ENCODE measurements at regions not wholly inside any gene's neighbourhood (a gene's known extent, or its start where the extent isn't known, plus 50 kb on each side); places are given as distances from the start of the nearest gene placed in this dataset.
"Not testable (repeated sequence)": the region's sequence is repeated elsewhere in the genome, so short reads cannot be mapped to it uniquely, and the experiment has no call there.

DNA sequence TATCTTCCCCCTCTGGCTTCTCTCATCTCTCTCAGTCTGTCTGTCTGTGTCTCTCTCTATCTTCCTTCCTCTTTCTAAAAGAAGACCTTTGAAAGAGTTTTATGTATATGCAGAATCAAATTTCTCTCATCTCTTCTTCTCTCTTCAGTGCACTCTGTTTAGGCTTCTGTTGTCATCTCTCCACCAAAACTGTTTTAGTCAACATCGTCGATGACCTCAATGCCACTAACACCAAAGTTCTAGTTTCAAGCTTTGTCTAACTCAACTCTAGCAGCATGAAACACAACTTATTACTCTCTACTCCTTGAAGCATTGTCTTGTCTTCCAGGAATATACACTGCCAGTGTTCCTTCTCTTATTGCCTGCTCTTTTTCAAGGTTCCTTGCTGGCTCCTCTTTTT is 163.9 kb downstream of the POTEC start:
- H3K9me3 Mint-ChIP-seq; H3K9me3 ChIP-seq (ENCODE audit: low read length); H3K27ac Mint-ChIP-seq; H3K4me3 Mint-ChIP-seq; H3K27me3 ChIP-seq (ENCODE audit: insufficient read depth, low read length, poor library complexity, severe bottlenecking); CTCF ChIA-PET; DNase-seq; H3K27ac ChIP-seq (ENCODE audit: low read depth, low read length); H3K36me3 Mint-ChIP-seq; H3K36me3 ChIP-seq (ENCODE audit: insufficient read depth, low read length); H3K27me3 Mint-ChIP-seq; H3K4me1 Mint-ChIP-seq; H3K4me3 ChIP-seq (ENCODE audit: low read length); POLR2A ChIA-PET; H3K4me1 ChIP-seq (ENCODE audit: insufficient read depth, low read length): not testable (repeated sequence)

DNA sequence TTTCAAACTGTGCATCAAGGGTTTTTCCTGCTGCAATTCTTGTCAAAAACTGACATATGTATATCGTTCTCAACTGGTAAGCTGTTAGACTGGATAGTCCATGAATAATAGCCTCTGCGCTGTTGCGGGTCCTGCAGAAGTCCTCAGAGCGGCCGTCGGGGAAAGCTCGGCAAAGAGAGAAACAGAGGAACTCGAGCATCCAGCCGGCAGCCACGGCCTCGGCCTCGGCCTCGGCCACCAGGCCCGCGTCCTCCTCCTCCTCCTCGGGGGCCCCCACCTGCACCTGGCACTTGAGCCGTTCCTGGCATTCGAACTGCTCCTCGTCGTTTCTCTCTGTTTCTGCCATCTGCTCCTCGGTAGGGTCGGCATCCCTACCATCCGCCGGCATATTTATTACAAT is 165.0 kb downstream of the POTEC start:
- H3K4me3 ChIP-seq (ENCODE audit: low read length); H3K27ac ChIP-seq (ENCODE audit: low read depth, low read length); H3K27me3 ChIP-seq (ENCODE audit: insufficient read depth, low read length, poor library complexity, severe bottlenecking); H3K27me3 Mint-ChIP-seq; H3K36me3 Mint-ChIP-seq; CTCF ChIA-PET; H3K9me3 ChIP-seq (ENCODE audit: low read length); H3K4me1 Mint-ChIP-seq; H3K27ac Mint-ChIP-seq; DNase-seq; H3K4me3 Mint-ChIP-seq; H3K9me3 Mint-ChIP-seq; H3K36me3 ChIP-seq (ENCODE audit: insufficient read depth, low read length); H3K4me1 ChIP-seq (ENCODE audit: insufficient read depth, low read length); POLR2A ChIA-PET: not testable (repeated sequence)

DNA sequence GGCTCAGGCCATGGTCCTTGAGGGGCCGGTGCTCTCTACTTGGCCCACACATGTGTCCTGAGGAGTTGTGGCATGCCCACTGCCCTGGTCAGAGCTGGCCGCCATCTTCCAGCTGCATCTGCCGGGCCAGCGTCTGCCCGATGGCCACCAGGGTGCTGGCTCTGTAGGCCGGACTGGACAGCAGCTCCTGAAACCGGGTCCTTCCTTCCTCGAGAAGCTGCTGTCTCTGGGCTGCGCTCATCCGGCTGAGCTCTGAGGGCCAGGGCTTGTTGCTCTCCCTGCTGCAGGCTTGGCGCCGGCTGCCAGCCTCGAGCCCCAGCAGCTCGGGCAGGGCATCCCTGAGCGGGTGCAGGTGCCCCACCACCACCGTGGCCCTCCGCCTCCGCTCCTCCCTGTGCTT is 182.1 kb downstream of the POTEC start:
- DNase-seq; H3K27ac ChIP-seq (ENCODE audit: low read depth, low read length); H3K4me1 ChIP-seq (ENCODE audit: insufficient read depth, low read length); CTCF ChIA-PET; H3K4me1 Mint-ChIP-seq; H3K9me3 Mint-ChIP-seq; H3K9me3 ChIP-seq (ENCODE audit: low read length); H3K4me3 ChIP-seq (ENCODE audit: low read length); H3K36me3 Mint-ChIP-seq; H3K27me3 ChIP-seq (ENCODE audit: insufficient read depth, low read length, poor library complexity, severe bottlenecking); H3K27me3 Mint-ChIP-seq; POLR2A ChIA-PET; H3K36me3 ChIP-seq (ENCODE audit: insufficient read depth, low read length); H3K27ac Mint-ChIP-seq; H3K4me3 Mint-ChIP-seq: not testable (repeated sequence)

DNA sequence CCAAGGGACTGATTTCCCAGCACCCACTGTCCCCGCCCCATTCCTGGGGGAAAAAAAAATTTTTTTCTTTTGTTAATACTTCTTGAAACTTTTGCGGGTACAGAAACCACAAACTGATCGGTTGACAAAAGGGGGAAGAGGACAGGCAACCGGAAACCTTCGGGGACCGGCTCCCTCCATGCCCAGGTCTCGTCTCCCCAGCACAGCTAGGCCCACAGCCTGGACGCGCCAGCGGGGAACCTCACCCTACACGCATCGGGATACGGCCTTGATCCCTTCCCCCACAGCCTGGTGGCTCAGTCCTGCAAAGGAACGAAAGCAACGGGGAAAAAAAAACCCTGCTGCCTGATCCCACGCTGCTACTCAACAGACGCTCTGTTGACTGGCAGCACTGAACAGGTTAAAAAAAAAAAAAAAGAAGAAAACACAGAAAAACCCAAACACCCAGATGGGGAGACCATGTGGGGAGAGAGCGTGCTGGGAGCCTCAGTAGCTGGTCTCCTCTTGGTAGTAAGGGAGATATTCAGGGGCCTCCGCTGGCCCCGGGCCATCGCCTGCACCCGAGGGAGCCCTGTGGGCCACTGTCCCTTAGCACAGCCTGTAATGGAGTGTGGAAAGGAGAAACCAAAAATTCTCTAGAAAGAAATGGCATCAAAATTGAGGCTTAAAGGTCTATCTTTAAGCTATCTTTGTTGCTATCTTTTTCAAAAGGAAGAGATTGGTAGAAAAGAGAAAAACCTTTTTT is 185.7 kb downstream of the POTEC start:
- H3K27me3 Mint-ChIP-seq; H3K4me1 ChIP-seq (ENCODE audit: insufficient read depth, low read length); H3K4me1 Mint-ChIP-seq; H3K4me3 Mint-ChIP-seq; H3K27ac ChIP-seq (ENCODE audit: low read depth, low read length); H3K36me3 Mint-ChIP-seq; H3K9me3 ChIP-seq (ENCODE audit: low read length); H3K9me3 Mint-ChIP-seq; H3K27me3 ChIP-seq (ENCODE audit: insufficient read depth, low read length, poor library complexity, severe bottlenecking); H3K27ac Mint-ChIP-seq; DNase-seq; H3K4me3 ChIP-seq (ENCODE audit: low read length); H3K36me3 ChIP-seq (ENCODE audit: insufficient read depth, low read length); POLR2A ChIA-PET; CTCF ChIA-PET: not testable (repeated sequence)

DNA sequence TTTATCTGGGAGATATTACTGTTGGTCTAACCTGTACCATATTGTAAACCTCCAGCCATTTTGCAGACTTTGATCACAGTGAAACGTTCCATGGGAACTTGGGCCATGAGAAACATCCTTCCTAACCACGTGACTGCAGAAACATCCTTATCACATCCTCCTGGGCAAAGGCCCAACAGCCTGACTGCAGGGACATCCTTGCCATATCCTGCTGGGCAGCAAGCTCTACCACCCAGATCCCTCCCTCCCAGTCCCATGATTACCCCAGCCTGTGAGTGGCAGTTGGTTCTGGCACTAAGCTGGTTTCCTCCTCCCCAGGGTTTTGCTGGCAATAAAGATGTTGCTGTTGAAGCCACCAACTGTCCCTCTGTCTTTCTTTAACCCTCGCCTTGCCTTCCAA is 201.2 kb downstream of the POTEC start:
- H3K36me3 Mint-ChIP-seq; H3K4me3 ChIP-seq (ENCODE audit: low read length); H3K4me1 Mint-ChIP-seq; H3K4me3 Mint-ChIP-seq; H3K9me3 ChIP-seq (ENCODE audit: low read length); H3K36me3 ChIP-seq (ENCODE audit: insufficient read depth, low read length); H3K4me1 ChIP-seq (ENCODE audit: insufficient read depth, low read length); H3K27me3 ChIP-seq (ENCODE audit: insufficient read depth, low read length, poor library complexity, severe bottlenecking); POLR2A ChIA-PET; DNase-seq; H3K9me3 Mint-ChIP-seq; H3K27ac Mint-ChIP-seq; H3K27me3 Mint-ChIP-seq; CTCF ChIA-PET; H3K27ac ChIP-seq (ENCODE audit: low read depth, low read length): not testable (repeated sequence)

DNA sequence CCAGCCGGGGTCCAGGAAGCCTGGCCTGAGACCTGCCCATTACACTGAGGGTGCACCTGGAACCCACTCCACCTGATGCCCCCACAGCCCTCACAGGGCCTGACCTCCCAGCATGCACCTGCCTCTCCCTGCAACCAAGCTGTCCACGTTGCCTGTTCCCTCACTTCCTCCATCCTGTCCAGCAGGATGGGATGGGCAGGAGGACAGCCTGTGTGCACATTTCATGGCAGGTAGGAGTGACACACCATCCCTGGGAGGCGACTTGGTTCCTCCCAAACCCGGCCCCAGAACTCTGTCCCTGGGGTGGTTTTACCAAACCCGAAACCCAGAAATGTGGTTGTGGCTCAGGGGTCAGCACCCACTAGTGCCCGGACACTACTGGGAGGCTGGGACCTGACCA is 203.8 kb upstream of the ZNF519 start:
- H3K4me1 ChIP-seq (ENCODE audit: insufficient read depth, low read length); H3K4me3 ChIP-seq (ENCODE audit: low read length); H3K4me3 Mint-ChIP-seq; H3K27me3 Mint-ChIP-seq; H3K27me3 ChIP-seq (ENCODE audit: insufficient read depth, low read length, poor library complexity, severe bottlenecking); POLR2A ChIA-PET; DNase-seq; H3K36me3 ChIP-seq (ENCODE audit: insufficient read depth, low read length); H3K27ac ChIP-seq (ENCODE audit: low read depth, low read length); CTCF ChIA-PET; H3K9me3 ChIP-seq (ENCODE audit: low read length); H3K36me3 Mint-ChIP-seq; H3K27ac Mint-ChIP-seq; H3K9me3 Mint-ChIP-seq: not testable (repeated sequence)
- H3K4me1 Mint-ChIP-seq: peaks cover 14 to 17% (median 16%) of the 10 kb centered on the region in 3 donors

DNA sequence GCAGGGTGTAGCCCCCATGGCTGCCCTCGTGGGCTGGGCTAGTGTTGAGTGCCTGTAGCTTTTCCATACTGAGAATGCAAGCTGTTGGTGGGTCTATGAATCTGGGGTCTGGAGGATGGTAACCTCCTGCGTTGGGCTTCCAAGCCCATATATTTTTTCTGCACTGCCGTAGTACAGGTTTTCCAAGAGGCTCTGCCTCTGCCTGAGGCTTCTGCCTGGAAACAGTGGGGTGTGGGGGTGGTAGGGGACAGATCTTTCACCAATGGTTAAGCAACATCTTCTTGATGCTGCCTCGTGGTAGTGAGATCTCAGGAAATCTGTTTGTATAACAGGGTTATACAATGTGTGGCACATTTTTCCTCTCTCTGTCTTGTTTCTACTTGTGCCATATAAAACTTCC is 189.0 kb upstream of the ZNF519 start:
- H3K27ac Mint-ChIP-seq; H3K36me3 ChIP-seq (ENCODE audit: insufficient read depth, low read length); H3K9me3 ChIP-seq (ENCODE audit: low read length); H3K36me3 Mint-ChIP-seq; DNase-seq; H3K4me3 ChIP-seq (ENCODE audit: low read length); H3K27me3 ChIP-seq (ENCODE audit: insufficient read depth, low read length, poor library complexity, severe bottlenecking); H3K4me1 Mint-ChIP-seq; H3K9me3 Mint-ChIP-seq; CTCF ChIA-PET; H3K4me1 ChIP-seq (ENCODE audit: insufficient read depth, low read length); POLR2A ChIA-PET; H3K27me3 Mint-ChIP-seq; H3K27ac ChIP-seq (ENCODE audit: low read depth, low read length); H3K4me3 Mint-ChIP-seq: not testable (repeated sequence)

DNA sequence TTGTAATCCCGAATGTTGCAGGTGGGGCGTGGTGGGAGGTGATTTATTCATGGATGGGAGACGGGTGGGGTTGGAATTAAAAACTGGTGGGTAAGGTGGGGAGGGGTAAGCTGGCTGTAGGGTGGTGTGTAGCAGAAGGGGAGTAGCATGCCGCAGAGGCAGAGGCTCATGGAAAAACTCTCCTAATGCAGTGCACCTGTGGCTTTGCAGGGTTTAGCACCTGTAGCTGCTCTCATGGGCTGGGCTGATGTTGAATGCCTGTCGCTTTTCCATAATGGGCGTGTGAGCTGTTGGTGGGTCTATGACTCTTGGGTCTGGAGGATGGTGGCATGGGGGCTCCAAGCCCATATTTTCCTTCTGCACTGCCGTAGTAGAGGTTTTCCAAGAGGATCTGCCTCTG is 169.0 kb upstream of the ZNF519 start:
- CTCF ChIA-PET; H3K27ac Mint-ChIP-seq; H3K9me3 Mint-ChIP-seq; H3K36me3 Mint-ChIP-seq; H3K27me3 ChIP-seq (ENCODE audit: insufficient read depth, low read length, poor library complexity, severe bottlenecking); H3K4me3 Mint-ChIP-seq; H3K36me3 ChIP-seq (ENCODE audit: insufficient read depth, low read length); DNase-seq; H3K4me1 Mint-ChIP-seq; H3K27me3 Mint-ChIP-seq; H3K4me1 ChIP-seq (ENCODE audit: insufficient read depth, low read length); H3K9me3 ChIP-seq (ENCODE audit: low read length); H3K27ac ChIP-seq (ENCODE audit: low read depth, low read length); H3K4me3 ChIP-seq (ENCODE audit: low read length); POLR2A ChIA-PET: not testable (repeated sequence)

DNA sequence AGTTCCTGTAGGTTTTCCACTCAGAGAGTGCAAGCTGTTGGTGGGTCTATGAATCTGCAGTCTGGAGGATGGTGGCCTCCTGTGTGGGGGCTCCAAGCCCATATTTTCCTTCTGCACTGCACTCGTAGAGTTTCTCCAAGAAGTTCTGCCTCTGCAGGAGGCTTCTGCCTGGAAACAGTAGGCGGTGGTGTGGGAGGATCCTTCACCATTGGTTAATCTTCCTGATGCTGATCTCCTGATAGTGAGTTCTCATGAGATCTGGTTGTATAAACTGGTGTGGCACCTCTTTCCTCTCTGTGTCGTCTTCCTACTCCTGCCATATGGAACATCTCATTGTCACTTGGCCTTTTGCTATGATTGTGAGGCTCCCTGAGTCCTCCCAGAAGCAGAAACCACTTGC is 162.8 kb upstream of the ZNF519 start:
- H3K36me3 Mint-ChIP-seq; H3K9me3 Mint-ChIP-seq; POLR2A ChIA-PET; H3K4me3 ChIP-seq (ENCODE audit: low read length); H3K27me3 Mint-ChIP-seq; H3K27ac ChIP-seq (ENCODE audit: low read depth, low read length); CTCF ChIA-PET; DNase-seq; H3K9me3 ChIP-seq (ENCODE audit: low read length); H3K27me3 ChIP-seq (ENCODE audit: insufficient read depth, low read length, poor library complexity, severe bottlenecking); H3K36me3 ChIP-seq (ENCODE audit: insufficient read depth, low read length); H3K4me1 Mint-ChIP-seq; H3K27ac Mint-ChIP-seq; H3K4me3 Mint-ChIP-seq; H3K4me1 ChIP-seq (ENCODE audit: insufficient read depth, low read length): not testable (repeated sequence)
